ENCODE measurements at regions not wholly inside any gene's neighbourhood (a gene's known extent, or its start where the extent isn't known, plus 50 kb on each side); places are given as distances from the start of the nearest gene placed in this dataset.

DNA sequence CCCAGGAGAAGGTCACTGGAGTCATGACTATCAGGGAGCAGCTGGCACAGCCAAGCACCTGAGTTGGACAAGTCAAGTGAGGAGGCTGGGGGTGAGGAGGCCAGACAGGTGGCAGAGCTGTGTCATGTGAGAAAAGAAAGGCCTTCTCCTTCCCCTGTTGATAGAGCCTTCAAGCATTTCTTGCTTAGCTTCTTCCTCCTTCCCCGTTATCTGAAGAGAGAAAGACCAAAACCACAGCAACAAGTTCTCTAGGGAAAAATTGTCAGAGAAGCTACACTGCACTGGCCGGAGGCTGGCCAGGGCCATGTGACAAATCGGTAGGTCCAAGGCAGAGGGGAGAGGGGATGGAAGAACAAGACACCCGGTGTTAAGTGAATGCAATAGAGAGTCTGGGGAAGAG is 202.1 kb upstream of the PRDM1 start:
- TF ChIP-seq, protein P1, sequence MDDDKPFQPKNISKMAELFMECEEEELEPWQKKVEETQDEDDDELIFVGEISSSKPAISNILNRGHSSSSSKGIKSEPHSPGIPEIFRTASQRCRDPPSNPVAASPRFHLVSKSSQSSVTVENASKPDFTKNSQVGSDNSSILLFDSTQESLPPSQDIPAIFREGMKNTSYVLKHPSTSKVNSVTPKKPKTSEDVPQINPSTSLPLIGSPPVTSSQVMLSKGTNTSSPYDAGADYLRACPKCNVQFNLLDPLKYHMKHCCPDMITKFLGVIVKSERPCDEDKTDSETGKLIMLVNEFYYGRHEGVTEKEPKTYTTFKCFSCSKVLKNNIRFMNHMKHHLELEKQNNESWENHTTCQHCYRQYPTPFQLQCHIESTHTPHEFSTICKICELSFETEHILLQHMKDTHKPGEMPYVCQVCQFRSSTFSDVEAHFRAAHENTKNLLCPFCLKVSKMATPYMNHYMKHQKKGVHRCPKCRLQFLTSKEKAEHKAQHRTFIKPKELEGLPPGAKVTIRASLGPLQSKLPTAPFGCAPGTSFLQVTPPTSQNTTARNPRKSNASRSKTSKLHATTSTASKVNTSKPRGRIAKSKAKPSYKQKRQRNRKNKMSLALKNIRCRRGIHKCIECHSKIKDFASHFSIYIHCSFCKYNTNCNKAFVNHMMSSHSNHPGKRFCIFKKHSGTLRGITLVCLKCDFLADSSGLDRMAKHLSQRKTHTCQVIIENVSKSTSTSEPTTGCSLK (tag by site-specific recombination; IDR thresholded peaks at IDR 0.05) = no peak
- TF ChIP-seq ZNF274 (IDR thresholded peaks at IDR 0.05; ENCODE audit: low read length) (no peak), ZNF274 (tag by site-specific recombination; IDR thresholded peaks at IDR 0.05; ENCODE audit: borderline replicate concordance) (no peak), ZNF548 (tag by site-specific recombination; IDR thresholded peaks at IDR 0.05) (no peak), ZNF596 (tag by site-specific recombination; IDR thresholded peaks at IDR 0.05) (no peak), ZBTB17 (tag by site-specific recombination; IDR thresholded peaks at IDR 0.05) (no peak), TRIM28 (IDR thresholded peaks at IDR 0.05; ENCODE audit: borderline replicate concordance, low read length) (no peak), GLIS2 (tag by site-specific recombination; IDR thresholded peaks at IDR 0.05) (no peak), ZFP3 (tag by site-specific recombination; IDR thresholded peaks at IDR 0.05; ENCODE audit: low read depth) (no peak), ZNF555 (tag by site-specific recombination; conservative IDR thresholded peaks at IDR 0.05) (no peak)
- TF ChIP-seq, protein P2, sequence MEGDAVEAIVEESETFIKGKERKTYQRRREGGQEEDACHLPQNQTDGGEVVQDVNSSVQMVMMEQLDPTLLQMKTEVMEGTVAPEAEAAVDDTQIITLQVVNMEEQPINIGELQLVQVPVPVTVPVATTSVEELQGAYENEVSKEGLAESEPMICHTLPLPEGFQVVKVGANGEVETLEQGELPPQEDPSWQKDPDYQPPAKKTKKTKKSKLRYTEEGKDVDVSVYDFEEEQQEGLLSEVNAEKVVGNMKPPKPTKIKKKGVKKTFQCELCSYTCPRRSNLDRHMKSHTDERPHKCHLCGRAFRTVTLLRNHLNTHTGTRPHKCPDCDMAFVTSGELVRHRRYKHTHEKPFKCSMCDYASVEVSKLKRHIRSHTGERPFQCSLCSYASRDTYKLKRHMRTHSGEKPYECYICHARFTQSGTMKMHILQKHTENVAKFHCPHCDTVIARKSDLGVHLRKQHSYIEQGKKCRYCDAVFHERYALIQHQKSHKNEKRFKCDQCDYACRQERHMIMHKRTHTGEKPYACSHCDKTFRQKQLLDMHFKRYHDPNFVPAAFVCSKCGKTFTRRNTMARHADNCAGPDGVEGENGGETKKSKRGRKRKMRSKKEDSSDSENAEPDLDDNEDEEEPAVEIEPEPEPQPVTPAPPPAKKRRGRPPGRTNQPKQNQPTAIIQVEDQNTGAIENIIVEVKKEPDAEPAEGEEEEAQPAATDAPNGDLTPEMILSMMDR (tag by site-specific recombination; IDR thresholded peaks at IDR 0.05) = no peak
- TF ChIP-seq, protein P3, sequence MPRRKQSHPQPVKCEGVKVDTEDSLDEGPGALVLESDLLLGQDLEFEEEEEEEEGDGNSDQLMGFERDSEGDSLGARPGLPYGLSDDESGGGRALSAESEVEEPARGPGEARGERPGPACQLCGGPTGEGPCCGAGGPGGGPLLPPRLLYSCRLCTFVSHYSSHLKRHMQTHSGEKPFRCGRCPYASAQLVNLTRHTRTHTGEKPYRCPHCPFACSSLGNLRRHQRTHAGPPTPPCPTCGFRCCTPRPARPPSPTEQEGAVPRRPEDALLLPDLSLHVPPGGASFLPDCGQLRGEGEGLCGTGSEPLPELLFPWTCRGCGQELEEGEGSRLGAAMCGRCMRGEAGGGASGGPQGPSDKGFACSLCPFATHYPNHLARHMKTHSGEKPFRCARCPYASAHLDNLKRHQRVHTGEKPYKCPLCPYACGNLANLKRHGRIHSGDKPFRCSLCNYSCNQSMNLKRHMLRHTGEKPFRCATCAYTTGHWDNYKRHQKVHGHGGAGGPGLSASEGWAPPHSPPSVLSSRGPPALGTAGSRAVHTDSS (tag by site-specific recombination; IDR thresholded peaks at IDR 0.05) = no peak
